NCI-H345 (cell line): ENCODE measurements at regions not wholly inside any gene's neighbourhood (a gene's known extent, or its start where the extent isn't known, plus 50 kb on each side); places are given as distances from the start of the nearest gene placed in this dataset.
"Not testable (repeated sequence)": the region's sequence is repeated elsewhere in the genome, so short reads cannot be mapped to it uniquely, and the experiment has no call there.

ENCODE experiments used
- DNase-seq: peaks from one replicate; lab custom pipeline; 2025; lab: John Stamatoyannopoulos, UW

DNA sequence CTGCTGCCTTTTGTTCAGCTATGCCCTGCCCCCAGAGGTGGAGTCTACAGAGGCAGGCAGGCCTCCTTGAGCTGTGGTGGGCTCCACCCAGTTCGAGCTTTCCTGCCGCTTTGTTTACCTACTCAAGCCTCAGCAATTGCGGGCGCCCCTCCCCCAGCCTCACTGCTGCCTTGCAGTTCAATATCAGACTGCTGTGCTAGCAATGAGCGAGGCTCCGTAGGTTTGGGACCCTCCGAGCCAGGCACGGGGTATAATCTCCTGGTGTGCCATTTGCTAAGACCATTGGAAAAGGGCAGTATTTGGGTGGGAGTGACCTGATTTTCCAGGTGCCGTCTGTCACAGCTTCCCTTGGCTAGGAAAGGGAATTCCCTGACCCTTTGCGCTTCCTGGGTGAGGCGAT, 51.9 kb downstream of the DIPK2A start:
- DNase-seq: not testable (repeated sequence)

DNA sequence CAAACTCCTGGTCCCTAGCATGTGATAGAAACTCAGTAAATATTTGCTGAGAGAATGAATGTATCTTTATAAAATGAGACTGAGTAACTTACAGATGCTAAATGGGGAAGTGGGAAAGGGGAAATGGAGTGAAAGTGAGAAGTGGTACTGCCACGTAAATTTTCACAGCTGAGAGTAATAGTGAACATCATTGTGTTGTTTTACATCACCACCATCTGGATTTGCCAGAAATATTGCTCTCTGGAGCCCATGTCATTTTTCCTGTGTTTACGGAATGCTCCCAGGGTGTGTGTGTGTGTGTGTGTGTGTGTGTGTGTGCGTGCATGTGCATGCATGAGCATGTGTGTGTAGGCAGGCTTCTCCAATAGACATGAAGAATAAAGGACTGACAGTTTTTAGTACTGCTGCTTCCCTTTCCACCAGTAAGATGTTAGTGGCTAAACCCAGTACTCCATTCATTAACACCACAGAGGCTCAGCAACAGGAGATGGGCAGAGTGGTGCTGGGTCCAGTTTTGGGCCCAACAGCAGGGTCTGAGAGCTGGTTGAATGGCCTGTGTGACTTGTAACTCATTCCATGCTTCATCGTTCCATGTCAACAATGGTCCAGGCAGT, 57.3 kb downstream of the DIPK2A start:
- no peak for DNase-seq

DNA sequence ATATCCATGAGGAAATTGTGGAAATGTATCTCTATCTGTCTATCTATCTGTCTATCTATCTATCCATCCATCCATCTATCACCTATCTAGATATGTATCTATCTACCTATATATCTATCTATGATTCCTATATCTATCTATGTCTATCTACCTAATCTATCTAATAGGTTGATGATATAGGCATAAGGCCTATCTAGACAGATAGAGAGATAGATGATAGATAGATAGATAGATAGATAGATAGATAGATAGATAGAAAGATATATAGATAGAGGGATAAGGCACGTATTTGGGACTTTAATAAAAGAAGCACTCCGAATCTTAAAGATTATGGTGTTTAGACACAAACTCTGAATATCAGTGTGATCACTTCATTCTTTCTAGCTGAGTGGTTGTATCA, 58.1 kb downstream of the DIPK2A start:
- DNase-seq: no peak

DNA sequence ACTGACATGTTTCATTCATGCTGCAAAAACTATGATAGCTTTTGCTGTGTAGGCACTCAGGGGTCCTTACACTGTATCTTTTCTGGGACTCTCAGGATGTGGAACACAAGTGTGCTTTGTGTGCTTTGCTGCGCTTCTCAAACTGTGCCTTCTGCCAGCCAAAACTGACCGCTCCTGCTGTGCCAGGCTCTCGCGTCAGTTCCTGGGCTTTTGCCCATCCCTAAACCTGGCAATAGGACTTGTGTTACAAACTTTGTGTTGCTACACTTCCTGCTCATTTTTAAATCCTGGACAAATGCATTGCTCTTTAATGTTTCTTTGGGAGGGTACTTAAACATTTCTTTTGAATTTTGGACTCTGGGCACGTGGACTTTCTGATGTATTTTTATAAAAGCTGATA, 60.3 kb downstream of the DIPK2A start:
- DNase-seq: no peak

DNA sequence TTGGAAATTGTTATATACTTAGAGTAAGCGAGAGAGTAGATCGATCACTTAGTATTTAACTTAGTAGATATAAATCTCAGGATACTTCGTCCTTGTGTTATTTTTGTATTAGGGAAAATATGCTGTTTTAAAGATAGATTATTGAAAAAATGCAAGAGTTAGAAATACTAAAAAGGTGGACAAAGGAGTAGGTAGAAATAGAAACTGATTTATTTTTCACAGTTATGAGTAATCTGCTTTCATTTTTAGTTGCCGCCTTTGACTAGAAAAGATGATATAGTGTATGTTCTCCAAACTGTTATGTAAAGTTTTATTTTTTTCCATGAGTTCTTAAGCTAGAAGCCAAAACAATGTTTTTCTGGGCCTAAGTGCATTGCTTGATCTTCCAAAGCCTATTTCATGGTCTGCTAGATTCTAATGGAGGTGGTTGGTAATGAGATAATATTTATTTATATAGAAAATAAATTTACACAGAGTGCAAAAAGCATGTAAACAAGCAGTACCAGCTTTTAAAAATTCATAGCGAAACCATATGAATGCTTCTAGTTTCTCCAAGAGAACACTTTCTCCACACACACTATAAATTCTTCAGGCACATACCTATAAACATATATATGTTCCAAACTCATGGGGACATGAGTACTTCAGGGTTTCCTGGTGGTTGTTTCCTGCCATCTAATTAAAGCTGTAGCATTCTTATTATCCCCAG, 61.1 kb downstream of the DIPK2A start:
- no peak for DNase-seq

DNA sequence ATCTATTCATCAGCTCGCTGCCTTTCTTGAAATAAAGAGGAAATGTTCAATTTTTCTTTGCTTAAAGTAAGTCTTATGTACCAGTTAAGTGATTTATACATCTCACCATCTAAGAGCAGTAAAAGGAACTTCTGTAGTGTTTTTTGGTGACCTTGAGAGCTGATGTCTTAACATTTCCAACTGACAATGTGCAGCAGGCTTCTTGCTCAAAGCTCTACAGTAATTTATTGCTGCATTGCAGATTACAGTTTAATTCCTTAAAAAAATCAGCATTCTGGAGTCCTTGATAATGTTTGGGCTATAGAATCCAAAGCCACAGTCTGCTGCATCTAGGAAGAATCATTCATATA, 61.6 kb downstream of the DIPK2A start:
- DNase-seq: no peak

DNA sequence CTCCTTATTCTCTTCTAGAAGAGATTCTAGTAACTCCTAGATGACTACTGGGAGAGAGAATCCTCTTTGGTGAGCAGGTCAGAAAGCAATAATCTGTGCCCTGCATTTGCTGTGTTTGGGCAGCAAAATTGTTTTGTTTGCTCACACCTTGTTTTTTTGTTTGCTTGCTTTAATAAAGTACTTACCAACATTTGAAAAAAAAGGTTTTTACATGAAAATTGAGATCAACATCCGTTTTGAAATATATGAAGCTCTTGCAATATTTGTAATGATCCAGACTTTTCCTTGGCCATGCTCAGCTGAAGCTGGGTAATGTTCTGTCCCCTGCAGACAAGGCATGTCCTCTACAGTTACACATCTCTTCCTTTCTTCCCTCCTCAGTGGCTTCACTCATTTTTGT, 62.2 kb downstream of the DIPK2A start:
- no peak for DNase-seq

DNA sequence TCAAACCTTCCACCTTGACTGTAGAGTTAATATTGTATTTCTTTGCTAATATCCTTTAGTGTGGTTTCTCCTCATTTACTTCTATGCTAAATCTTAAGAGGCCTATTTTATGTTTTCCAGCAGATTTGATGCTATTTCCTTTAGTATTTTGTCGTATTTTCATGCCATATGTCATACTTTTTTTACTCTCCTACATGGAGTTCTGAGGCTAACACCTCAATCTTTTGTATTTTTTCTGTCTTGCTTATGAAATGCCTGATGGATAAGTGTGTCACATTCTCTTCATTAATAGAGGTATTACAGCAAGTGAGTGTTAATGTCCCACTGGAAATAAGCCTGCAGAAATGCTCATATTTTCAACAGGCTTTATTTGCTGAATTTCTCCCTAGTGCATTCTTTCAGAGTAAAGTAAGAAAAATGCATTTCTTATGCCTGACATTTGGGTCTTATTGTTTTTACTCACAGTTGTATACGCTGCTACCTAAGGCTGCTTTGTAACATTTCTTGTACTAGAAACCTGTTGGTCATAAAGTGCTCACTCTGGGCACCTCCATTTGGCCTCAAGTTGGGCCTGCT, 63.2 kb downstream of the DIPK2A start:
- DNase-seq: no peak

DNA sequence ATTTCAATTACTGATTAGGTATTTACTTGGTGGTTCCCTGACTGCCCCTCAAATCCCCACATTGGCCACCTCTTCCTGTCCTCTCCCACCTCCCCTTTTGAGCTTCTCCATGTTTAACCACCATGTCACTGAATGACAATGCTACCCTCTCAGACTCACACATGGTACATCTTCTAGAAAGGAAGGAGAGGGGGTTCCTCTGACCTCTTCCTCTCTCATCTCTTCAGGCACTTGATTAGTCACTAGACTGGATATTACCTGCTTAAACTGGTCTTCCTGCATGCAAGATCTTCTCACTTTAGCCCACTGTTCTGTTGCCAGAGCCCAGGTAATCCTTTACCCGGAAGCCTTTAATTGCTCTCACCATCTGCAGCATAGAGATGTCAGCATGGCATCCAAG, 64.9 kb downstream of the DIPK2A start:
- DNase-seq: no peak

DNA sequence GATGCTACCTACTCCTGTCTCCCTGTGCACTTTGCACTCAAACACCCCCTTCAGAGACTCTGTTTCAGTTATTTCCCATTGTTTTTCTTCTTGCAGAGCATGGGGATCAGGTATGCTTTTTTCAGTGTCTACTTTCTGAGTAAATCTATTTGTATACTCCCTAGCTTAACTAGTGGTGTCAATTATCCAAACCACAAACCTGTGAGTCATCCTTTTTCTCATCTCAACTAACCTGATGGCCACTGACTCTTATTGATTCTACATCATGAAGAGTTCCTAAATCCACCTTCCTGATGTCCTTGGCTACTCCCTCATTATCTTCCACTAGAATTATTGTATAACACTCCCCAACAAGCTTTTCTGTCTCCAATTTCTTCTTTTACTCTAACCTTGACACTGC, 68.0 kb downstream of the DIPK2A start:
- DNase-seq: no peak

DNA sequence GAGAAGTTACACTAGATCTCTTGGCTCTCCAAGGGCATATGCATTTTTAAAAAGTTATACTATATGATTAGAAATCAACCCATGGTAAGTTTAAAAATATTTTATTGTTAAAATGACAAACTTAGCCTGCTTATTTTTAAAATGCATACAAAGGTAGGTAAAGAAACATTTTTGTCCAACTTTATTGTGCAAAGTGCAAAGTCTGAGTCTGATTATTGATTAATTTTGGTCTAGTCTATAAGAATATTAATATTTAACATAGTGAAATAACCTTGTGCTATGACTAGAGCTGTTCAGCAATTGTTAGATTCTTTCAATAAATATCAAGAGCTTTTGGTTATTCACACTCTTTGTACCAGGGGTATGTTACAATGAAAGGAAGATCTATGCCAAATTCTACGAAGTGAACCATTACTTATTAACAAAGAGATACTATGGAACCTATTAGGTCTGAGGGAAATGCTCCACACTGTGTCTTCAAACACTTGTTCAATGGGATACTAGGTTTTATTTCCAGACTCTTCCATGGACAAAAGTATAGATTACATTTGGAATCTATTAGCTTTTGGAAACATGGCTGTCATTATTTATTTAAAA, 70.4 kb downstream of the DIPK2A start:
- no peak for DNase-seq

DNA sequence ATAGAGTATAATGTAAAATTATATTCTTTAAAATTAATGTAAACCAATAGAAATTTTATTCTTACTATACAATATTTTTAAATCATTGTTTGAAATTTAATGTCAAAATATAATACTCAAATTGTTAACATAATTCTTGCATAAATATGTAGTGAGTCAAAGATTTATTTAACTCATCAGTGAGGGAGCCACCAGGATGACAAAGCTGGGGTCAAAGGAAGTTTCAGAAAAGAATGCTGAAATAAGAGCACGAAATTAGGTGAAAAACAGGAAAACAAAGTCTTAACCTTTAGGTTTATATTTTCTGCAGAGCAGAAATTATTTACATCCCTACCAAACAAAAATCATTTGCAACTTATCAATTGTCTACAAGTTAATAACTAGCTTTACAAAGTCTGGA, 74.1 kb downstream of the DIPK2A start:
- no peak for DNase-seq

DNA sequence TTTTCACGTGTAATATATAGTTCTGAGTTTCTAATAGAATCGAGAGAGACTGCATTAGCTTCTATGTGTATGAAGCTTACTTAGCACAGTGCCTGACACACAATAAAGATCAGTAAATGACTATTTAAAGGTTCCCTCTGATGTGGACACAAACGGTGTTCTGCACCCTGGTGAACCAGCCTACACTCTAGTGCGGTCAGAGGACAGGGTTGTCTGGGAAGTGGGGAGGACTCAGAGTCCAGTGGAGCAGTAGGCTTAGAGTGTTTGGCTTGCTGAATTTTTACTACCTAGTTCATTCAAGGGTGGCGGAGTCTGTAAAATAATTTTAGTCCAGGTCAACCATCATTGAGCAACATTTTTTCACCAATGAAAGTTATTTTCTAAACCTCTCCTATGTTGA, 77.8 kb downstream of the DIPK2A start:
- no peak for DNase-seq

DNA sequence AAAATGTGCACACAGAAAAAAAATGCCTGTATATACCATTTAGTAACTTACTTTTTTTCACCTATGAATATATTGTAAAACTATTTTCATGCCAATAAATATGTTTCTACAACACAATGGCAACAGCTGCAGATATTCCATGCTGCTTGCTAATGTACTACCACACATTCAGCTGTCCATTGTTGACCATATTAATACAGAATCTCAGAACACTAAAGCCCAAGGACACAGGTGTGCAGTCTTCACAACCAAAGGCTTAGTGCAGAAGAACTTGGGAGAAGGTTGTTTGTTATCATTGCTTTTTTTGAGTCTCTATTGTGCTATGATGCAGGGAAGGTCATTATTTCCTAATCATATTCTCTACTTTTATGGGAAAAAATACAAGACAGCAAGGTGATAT, 79.6 kb downstream of the DIPK2A start:
- DNase-seq: no peak

DNA sequence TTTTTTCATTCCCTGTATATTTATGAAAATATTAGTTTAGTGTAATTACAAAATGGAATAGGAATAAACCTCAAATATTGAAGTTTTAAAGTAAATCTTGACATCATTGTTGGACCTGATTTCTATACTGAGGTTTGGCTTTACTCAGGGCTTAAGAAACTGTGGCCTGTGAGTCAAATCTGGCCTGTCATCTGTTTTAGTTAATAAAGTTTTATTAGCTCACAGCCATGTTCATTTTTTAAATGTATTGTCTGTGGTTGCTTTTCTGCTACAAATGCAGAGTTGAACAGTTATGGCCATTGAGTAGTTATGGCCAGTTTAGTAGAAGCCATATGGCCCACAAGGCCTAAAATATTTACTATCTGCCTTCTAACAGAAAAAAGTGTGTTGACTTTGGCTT, 80.7 kb downstream of the DIPK2A start:
- no peak for DNase-seq

DNA sequence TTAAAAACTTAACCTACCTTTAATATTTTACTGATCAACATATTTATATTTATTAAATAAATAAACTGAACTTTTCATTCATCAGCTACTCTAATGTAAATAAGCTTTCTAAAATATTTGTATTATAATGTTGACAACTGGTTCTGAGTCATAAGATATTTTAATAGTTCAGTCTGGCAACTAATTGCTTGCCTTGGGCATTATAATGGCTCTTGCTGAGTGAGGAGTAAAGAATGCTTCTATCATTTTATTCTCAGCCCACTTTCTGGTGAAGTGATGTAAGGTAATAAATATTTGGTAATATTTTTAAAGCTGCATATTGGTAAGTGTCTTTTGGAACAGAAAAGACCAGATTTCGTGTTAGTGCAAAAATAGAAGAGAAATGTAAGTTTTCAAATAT, 81.5 kb downstream of the DIPK2A start:
- no peak for DNase-seq

DNA sequence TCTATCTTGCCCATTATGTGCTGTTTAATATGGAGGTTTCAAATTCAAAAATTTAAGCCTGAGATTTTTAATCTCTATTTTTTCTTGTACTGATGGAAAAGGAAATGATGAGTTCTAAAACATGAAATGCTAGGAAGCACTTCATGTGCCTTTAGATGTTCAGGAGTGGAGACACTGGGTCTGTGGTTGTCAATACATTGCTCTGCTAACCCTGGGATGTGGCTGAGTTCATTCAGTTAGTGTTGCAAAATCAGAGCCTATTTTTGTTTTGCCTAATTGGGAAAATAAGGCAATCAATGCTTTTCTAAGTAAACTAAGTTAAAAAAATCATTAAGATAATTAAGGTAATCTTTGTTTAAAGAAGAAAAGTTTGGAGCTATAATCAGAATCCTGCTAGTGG, 83.1 kb downstream of the DIPK2A start:
- no peak for DNase-seq

DNA sequence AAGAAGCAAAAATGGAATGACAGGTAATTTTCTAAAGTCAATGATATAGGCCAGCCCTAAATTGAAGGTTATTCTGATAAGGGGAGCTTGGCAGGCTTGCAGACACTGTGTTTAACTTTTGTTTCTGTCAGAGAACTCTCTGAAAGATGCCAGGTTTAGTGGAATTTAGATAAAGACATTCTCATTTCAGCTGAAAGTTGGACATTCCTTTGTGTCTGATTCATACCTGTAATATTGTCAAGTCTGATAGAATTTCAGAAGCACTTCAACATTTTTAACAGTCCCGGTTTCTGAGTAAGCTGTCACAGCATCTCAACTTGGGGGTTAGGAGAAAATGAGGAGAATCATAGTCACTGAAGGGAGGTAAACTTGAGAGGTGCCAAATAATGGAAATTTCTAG, 84.0 kb downstream of the DIPK2A start:
- no peak for DNase-seq

DNA sequence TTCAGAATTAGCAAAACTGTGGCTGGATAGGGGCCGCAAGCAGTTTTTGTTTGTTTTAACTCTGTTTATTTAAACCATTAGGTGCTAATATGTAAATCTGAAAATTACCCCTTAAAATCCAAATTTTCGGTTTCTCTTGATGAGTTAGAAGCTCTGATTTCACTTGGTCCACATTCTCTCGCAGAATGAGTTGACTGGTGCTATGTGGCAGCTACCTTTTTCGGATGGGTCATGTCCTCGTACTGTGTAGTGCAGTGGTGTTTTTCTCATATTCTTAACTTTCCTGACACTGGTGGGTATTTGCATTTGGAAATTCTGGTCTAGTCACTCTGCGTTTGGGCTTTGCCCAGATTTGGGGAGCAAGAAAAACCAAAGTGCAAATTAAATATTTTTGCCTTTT, 87.1 kb downstream of the DIPK2A start:
- DNase-seq: no peak

DNA sequence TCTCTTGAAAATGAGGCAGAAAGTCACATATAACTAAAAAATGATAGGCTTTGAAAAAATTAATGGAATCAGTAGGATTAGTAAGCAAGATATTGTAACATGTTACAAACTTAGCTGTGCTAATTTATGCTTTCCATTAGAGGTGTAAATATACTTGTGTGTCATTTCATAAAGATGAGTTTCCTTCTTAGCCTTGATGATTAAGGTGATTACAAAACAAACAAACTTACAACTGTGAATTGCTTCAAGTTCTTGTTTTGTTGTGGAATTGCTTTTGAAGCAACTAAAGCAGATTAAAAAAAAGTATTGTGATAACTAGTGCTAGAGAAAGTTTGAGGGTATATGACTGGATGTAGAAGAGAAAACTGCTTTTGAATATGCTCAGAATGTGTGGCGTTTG, 87.9 kb downstream of the DIPK2A start:
- no peak for DNase-seq

DNA sequence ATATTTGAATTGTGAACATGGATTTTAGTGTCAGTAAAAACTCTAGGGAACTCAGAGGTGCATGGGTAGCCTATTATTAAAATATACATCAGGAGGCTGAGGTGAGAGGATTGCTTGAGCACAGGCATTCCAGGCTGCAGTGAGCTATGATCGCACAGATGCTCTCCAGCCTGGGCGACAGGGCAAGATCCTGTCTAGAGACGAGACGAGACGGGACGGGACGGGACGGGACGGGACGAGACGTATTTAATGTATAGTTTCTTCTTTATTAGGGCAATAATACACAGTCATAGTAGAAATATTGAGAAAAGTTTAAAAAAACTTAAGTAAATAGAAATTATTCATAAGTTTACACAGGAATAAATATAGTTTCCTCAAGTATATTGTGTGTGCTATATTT, 89.3 kb downstream of the DIPK2A start:
- DNase-seq: no peak

DNA sequence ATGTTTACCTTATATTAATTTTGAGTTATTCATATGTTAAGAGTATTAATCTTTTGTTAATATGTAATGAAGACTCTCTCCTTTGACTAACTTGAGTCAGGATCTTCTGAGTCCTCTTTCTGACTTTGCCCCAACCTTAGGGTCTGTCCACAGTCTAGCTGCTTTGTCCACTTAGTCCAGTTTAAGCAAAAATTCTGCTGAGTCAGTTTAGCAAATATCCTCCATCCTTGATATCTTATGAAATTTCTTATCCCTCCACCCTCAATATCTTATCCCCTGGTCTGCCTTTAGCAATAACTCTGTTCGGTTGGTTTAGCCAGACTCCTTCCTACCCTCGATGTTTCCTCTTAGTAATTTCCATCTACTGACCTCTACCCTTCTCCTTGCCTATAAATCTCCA, 91.7 kb downstream of the DIPK2A start:
- DNase-seq: no peak

DNA sequence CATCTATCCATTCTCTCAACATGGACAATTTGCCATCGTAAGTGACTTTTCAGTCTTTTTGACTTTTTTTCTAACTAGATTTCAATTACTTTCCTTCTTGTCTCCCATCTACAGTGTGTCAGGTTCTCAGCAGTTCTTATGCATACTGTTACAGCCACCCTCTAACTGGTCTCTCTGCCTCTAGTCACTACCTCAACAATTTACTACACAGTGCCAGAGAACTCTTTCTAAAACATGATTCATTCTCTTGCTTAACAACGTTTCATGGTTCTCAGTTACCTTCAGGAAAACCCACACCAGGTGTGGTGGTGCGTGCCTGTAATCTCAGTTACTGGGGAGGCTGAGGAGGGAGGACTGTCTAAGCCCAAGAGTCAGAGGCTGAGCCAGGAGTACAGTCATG, 95.4 kb downstream of the DIPK2A start:
- DNase-seq: no peak

DNA sequence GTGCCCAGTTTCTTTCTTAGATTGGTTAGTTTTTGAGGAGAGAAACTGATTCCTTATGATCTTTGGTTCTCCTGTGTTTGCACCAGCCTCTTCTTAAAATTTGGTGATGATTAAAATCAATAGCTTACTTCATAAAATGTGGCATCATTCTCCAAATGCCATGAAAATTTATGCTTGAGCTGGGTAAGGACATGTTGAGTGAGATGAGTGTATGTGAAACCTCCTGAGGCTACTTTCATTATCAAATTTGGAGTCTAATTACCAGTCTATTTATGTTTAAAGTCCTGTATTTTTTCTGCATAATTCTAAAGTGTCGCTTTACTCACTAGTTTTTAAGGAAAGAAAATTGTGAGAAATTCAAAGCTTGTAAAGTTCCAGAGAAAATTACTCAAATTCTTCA, 102.1 kb downstream of the DIPK2A start:
- no peak for DNase-seq
